HL-60 (cell line): ENCODE measurements at regions not wholly inside any gene's neighbourhood (a gene's known extent, or its start where the extent isn't known, plus 50 kb on each side); places are given as distances from the start of the nearest gene placed in this dataset.

Source experiments
- CTCF ChIP-seq: IDR thresholded peaks from one replicate; pipeline ENCODE4 v1.5.1; 2011; ENCODE audit warnings: low read length, control low read depth, inconsistent platforms; ENCODE audit not compliant: insufficient read depth
- POLR2AphosphoS5 ChIP-seq: IDR thresholded peaks from 2 replicates; pipeline ENCODE4 v1.6.1; 2012; ENCODE audit warnings: low read depth
- SPI1 ChIP-seq: IDR thresholded peaks from 2 replicates; pipeline ENCODE4 v1.6.1; 2012; ENCODE audit warnings: low read depth, mild to moderate bottlenecking, borderline replicate concordance

GRCh38 chr10:110394898-110395297 lies 90.2 kb upstream of the SMNDC1 start:
- no peak for TF ChIP-seq CTCF
- no peak for TF ChIP-seq POLR2AphosphoS5
- TF ChIP-seq SPI1, result no peak
